Chondrocyte (in vitro differentiated cells): ENCODE measurements at regions not wholly inside any gene's neighbourhood (a gene's known extent, or its start where the extent isn't known, plus 50 kb on each side); places are given as distances from the start of the nearest gene placed in this dataset.

Experiments
- DNase-seq: peaks from one replicate; pipeline ENCODE4 v3.0.0; 2021; ENCODE audit warnings: mixed read lengths, low spot score
- H3K27ac Mint-ChIP-seq: one replicate; pipeline ENCODE4 v1.8.0; 2021; ENCODE audit warnings: mild to moderate bottlenecking, moderate library complexity, mixed read lengths; ENCODE audit not compliant: unreplicated experiment
- H3K27me3 Mint-ChIP-seq: 2 replicates; pipeline ENCODE4 v1.8.0; 2021; ENCODE audit warnings: low read depth, mixed read lengths
- H3K36me3 Mint-ChIP-seq: 2 replicates; pipeline ENCODE4 v1.8.0; 2021; ENCODE audit warnings: low read depth, mixed read lengths
- H3K4me1 Mint-ChIP-seq: 2 replicates; pipeline ENCODE4 v1.8.0; 2021; ENCODE audit warnings: low read depth, mild to moderate bottlenecking, mixed read lengths
- H3K4me3 Mint-ChIP-seq: one replicate; pipeline ENCODE4 v1.8.0; 2021; ENCODE audit warnings: mild to moderate bottlenecking, moderate library complexity, mixed read lengths; ENCODE audit not compliant: unreplicated experiment
- H3K9me3 Mint-ChIP-seq: 2 replicates; pipeline ENCODE4 v1.8.0; 2021; ENCODE audit warnings: low read depth, mixed read lengths
- TF ChIP-seq, protein P1 (sequence below): fragments of 200-600 bp; sonication (generic); IDR thresholded peaks from 2 replicates; pipeline ENCODE4 v1.5.0; 2021; ENCODE audit warnings: antibody characterized with exemption, mild to moderate bottlenecking, moderate library complexity

DNA sequence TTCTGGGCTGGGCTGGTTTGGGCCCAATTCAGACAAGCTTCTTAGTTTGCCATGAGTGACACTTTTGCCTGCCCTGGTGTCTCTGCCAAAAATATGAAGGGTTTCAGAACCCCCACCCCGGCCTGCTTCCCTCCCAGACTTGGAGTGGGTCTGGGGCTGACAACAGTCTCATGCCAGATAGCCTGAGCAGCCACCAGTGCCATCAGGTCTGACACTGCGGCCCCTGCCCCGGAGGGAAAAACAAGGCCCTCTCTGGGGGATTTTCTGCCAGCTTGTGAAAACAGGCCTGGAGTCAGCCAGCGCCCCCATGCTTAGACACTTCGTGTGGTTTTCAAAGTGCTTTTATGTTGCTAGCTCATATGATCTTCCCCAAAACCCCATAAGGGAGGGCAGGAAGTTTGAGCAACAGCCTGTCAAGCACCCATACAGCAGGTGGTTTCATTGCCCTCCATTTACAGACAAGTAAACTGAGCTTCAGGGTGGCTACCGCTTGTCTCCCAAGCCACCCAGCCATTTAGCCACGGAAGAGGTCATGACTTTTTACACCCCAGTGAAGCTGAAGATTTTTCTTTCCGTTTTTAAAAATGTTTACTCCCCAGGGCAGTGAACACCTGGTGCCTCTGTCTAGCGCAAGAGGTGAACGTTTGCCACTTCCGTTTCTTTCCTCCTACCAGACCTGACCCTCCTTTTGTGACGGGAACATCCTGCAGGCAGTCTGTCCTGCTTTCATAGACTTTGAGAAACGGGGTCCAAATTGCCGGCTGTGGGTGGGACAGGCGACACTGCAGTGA lies 300.6 kb downstream of the SEC14L1 start:
- DNase-seq = no peak
- TF ChIP-seq, protein P1, sequence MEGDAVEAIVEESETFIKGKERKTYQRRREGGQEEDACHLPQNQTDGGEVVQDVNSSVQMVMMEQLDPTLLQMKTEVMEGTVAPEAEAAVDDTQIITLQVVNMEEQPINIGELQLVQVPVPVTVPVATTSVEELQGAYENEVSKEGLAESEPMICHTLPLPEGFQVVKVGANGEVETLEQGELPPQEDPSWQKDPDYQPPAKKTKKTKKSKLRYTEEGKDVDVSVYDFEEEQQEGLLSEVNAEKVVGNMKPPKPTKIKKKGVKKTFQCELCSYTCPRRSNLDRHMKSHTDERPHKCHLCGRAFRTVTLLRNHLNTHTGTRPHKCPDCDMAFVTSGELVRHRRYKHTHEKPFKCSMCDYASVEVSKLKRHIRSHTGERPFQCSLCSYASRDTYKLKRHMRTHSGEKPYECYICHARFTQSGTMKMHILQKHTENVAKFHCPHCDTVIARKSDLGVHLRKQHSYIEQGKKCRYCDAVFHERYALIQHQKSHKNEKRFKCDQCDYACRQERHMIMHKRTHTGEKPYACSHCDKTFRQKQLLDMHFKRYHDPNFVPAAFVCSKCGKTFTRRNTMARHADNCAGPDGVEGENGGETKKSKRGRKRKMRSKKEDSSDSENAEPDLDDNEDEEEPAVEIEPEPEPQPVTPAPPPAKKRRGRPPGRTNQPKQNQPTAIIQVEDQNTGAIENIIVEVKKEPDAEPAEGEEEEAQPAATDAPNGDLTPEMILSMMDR = no peak
- Mint-ChIP-seq H3K27ac (no peak overlapping the region), H3K36me3 (no peaks in the 10 kb centered on the region), H3K4me3 (no peak overlapping the region), H3K27me3 (no peaks in the 10 kb centered on the region), H3K4me1 (peaks cover 69% of the 10 kb centered on the region), H3K9me3 (no peaks in the 10 kb centered on the region)

DNA sequence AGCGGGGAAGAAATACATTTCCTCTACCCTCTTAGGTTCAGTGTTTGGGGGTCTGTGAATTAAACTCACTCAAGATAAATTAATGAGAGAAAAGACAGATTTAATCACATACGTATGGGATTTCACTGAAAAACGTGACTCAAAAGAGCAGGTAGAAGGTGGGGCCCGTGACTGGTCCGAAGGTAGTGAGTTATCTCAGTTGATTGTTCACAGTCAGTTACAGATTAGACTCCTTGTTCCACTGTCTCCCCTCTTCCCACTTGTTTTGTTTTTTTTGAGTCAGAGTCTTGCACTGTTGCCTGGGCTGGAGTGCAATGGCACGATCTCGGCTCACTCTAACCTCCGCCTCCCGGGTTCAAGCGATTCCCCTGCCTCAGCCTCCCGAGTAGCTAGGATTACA lies 301.2 kb downstream of the SEC14L1 start:
- Mint-ChIP-seq H3K27ac (no peak overlapping the region), H3K36me3 (no peaks in the 10 kb centered on the region), H3K4me1 (peaks cover 69% of the 10 kb centered on the region), H3K4me3 (no peak overlapping the region), H3K27me3 (no peaks in the 10 kb centered on the region), H3K9me3 (no peaks in the 10 kb centered on the region)
- TF ChIP-seq, protein P1 = no peak
- DNase-seq = no peak

DNA sequence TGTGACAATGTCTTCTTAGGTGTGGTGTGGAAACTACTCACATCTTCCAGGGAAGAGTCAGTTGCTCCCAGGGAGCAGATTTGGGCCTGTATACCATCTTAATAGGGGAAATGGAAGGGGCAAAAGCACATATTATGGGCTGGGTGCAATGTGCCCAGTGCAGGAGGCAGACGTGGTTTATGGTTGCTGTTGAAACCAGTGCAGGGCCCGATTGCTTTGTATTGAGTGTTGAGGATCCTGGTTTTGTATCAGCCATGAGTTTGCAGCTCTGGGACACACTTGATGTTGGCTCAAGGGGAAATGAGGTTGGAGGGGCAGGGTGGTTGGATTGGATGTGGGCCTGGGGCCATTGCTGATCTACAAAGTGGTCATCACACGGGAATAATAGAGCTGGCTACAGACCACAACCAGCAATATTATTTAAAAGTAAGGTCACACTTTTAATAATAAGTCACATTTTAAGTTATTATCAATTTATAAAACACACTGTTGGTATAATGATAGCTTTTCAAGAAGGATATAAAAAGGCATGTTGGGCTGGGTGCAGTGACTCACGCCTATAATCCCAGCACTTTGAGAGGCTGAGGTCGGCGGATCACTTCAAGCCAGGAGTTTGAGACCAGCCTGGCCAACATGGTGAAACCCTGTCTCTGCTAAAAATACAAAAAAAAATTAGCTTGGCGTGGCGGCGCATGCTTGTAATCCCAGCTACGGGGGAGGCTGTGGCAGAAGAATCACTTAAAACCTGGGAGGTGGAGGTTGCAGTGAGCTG lies 302.4 kb downstream of the SEC14L1 start:
- no peak for DNase-seq
- Mint-ChIP-seq H3K27ac (no peak overlapping the region), H3K9me3 (no peaks in the 10 kb centered on the region), H3K27me3 (no peaks in the 10 kb centered on the region), H3K4me1 (peaks cover 72% of the 10 kb centered on the region), H3K4me3 (no peak overlapping the region), H3K36me3 (no peaks in the 10 kb centered on the region)
- TF ChIP-seq, protein P1 = no peak

DNA sequence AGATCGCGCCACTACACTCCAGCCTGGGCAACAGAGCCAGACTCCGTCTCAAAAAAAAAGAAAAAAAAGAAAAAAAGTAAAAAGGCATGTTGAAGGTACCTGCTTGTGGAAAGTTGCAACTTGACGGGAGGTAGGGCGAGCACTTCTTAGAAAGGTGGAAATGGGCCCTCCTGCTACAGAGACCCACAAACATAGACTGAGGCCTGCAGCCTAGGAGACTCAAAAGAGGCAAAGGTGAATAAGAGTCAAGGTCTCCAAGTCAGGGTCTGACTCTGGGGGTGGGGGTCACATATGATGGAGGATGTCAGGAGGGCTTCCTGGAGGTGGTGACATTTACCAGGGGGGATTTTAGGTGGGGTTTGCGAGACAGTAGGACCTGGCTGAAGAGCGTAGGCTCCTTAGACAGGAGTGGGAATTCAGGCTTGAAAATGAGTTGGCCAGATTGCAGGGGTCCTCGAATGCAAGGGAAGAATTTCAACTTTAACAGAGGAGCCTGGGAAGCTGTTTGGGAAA lies 303.0 kb downstream of the SEC14L1 start:
- TF ChIP-seq, protein P1 = no peak
- no peak for DNase-seq
- no peak overlapping the region for H3K27ac Mint-ChIP-seq
- H3K4me3 Mint-ChIP-seq = no peak overlapping the region
- no peaks in the 10 kb centered on the region for H3K36me3 Mint-ChIP-seq
- peaks cover 72% of the 10 kb centered on the region for H3K4me1 Mint-ChIP-seq
- H3K9me3 Mint-ChIP-seq = no peaks in the 10 kb centered on the region
- no peaks in the 10 kb centered on the region for H3K27me3 Mint-ChIP-seq

DNA sequence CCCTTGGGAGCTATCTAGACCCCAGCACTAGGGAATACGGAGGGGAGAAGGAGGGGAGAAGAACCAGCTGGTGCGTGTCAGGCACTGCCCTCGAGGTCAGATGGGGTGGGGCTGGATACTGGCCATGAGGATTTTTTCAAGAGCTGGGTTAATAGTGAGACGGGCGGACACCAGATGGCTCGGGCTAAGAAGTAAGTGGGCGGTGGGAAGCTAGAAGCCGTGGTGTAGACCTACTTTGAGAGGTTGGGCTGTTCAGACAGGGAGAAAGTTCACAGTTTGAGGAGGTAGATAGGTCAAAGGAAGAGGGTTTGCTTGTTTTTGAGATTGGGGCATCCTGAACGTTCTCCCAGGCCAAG lies 303.8 kb downstream of the SEC14L1 start:
- Mint-ChIP-seq H3K4me1 (peaks cover 78% of the 10 kb centered on the region), H3K27ac (peak overlapping the region; percentile 81), H3K27me3 (no peaks in the 10 kb centered on the region), H3K4me3 (no peak overlapping the region), H3K36me3 (no peaks in the 10 kb centered on the region), H3K9me3 (no peaks in the 10 kb centered on the region)
- no peak for DNase-seq
- TF ChIP-seq, protein P1 = no peak
